ENCODE measurements at regions not wholly inside any gene's neighbourhood (a gene's known extent, or its start where the extent isn't known, plus 50 kb on each side); places are given as distances from the start of the nearest gene placed in this dataset.

DNA sequence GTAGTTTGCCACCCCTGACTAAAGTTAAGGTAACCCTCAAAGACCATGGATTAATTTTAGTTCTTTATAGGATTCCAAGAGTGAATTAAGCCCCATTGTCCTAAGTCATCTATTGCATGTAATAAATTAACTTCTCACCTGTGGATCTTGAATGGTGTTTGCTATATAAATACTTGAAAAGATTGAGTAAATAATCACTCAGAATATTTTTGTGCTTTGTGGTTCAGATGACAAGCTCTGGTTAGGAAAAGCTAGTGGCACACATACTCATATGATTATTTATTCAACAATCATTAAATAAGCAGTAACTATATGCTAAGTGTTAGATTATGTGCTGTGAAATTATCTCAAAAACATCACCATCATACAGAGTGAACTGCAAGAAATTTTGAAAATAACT, 203.2 kb downstream of the OGFRL1 start:
- TF ChIP-seq, protein P1, sequence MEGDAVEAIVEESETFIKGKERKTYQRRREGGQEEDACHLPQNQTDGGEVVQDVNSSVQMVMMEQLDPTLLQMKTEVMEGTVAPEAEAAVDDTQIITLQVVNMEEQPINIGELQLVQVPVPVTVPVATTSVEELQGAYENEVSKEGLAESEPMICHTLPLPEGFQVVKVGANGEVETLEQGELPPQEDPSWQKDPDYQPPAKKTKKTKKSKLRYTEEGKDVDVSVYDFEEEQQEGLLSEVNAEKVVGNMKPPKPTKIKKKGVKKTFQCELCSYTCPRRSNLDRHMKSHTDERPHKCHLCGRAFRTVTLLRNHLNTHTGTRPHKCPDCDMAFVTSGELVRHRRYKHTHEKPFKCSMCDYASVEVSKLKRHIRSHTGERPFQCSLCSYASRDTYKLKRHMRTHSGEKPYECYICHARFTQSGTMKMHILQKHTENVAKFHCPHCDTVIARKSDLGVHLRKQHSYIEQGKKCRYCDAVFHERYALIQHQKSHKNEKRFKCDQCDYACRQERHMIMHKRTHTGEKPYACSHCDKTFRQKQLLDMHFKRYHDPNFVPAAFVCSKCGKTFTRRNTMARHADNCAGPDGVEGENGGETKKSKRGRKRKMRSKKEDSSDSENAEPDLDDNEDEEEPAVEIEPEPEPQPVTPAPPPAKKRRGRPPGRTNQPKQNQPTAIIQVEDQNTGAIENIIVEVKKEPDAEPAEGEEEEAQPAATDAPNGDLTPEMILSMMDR (IDR thresholded peaks at IDR 0.05; ENCODE audit: low read length), result no peak
- TF ChIP-seq EZH2phosphoT487 (IDR thresholded peaks at IDR 0.05; ENCODE audit: low read length), result no peak

Measured in MM.1S (cell line).